ENCODE measurements at regions not wholly inside any gene's neighbourhood (a gene's known extent, or its start where the extent isn't known, plus 50 kb on each side); places are given as distances from the start of the nearest gene placed in this dataset.

DNA sequence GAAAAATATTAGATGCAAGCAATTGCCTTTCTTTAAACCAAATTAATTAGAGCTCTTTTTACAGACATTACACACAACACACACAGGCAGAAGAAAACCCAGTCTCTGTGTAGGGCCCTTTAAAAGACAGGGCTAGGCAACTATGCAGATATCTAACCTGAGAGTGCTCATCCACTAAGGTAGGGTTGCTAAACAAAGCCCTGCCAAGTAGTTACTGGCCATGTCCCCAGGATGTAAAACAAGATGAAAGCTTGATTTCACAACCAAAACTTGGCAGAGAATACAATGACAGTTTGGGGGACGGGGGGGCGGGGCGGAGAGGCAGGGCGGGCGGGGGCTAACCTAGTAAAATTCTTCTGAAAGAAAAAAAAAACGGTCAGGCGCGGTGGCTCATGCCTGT is 669.0 kb upstream of the CA10 start:
- H3K79me2 ChIP-seq (ENCODE audit: insufficient read depth, low read length): no peaks in the 10 kb centered on the region
- no peak overlapping the region for H3K4me3 ChIP-seq (ENCODE audit: low read depth, low read length, poor library complexity, severe bottlenecking)
- TF ChIP-seq, protein P1, sequence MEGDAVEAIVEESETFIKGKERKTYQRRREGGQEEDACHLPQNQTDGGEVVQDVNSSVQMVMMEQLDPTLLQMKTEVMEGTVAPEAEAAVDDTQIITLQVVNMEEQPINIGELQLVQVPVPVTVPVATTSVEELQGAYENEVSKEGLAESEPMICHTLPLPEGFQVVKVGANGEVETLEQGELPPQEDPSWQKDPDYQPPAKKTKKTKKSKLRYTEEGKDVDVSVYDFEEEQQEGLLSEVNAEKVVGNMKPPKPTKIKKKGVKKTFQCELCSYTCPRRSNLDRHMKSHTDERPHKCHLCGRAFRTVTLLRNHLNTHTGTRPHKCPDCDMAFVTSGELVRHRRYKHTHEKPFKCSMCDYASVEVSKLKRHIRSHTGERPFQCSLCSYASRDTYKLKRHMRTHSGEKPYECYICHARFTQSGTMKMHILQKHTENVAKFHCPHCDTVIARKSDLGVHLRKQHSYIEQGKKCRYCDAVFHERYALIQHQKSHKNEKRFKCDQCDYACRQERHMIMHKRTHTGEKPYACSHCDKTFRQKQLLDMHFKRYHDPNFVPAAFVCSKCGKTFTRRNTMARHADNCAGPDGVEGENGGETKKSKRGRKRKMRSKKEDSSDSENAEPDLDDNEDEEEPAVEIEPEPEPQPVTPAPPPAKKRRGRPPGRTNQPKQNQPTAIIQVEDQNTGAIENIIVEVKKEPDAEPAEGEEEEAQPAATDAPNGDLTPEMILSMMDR (IDR thresholded peaks at IDR 0.05; ENCODE audit: low read length): no peak
- no peak for TF ChIP-seq EZH2 (IDR thresholded peaks at IDR 0.05; ENCODE audit: borderline replicate concordance, low read length)
- no peaks in the 10 kb centered on the region for H3F3A ChIP-seq (ENCODE audit: insufficient read depth, low read length)
- no peak overlapping the region for H3K27ac ChIP-seq (ENCODE audit: low read depth, low read length, poor library complexity, severe bottlenecking)
- no peak overlapping the region for H3K4me2 ChIP-seq (ENCODE audit: low read length)
- no peaks in the 10 kb centered on the region for H3K36me3 ChIP-seq (ENCODE audit: insufficient read depth, low read length)
- H3K9me3 ChIP-seq (ENCODE audit: low read length): no peaks in the 10 kb centered on the region
- no peak overlapping the region for H3K9ac ChIP-seq (ENCODE audit: low read length)
- no peaks in the 10 kb centered on the region for H4K20me1 ChIP-seq (ENCODE audit: insufficient read depth, low read length)
- no peak overlapping the region for H2AFZ ChIP-seq (ENCODE audit: low read length)
- H3K27me3 ChIP-seq (ENCODE audit: insufficient read depth, low read length): no peaks in the 10 kb centered on the region
- H3K4me1 ChIP-seq (ENCODE audit: insufficient read depth, low read length, severe bottlenecking): no peaks in the 10 kb centered on the region
- no peaks in the 10 kb centered on the region for H3K9me2 ChIP-seq (ENCODE audit: low read depth, low read length)

DNA sequence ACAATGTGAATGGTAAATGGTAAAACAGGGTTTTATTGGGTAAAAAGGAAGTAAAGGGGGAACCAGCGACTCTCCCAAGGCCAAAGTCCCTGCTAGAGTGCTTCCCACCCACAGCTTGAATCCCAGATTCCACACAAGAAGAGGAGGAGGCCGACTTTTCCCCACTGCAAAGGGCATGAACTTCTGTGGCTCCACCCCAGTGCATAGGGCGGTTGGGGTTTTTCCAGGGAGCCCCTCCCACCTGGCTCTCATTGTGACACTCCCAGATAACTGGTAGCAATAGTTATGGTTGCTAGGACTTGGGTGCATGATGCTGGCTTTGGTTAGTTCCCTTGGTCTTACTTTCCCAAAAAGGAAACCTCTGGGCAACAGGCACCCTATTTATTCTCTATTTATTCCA is 666.0 kb upstream of the CA10 start:
- Histone ChIP-seq H3K27ac (ENCODE audit: low read depth, low read length, poor library complexity, severe bottlenecking) (no peak overlapping the region), H2AFZ (ENCODE audit: low read length) (no peak overlapping the region), H3K36me3 (ENCODE audit: insufficient read depth, low read length) (no peaks in the 10 kb centered on the region), H3K9me2 (ENCODE audit: low read depth, low read length) (no peaks in the 10 kb centered on the region), H3K9me3 (ENCODE audit: low read length) (no peaks in the 10 kb centered on the region), H3K4me1 (ENCODE audit: insufficient read depth, low read length, severe bottlenecking) (no peaks in the 10 kb centered on the region), H3K9ac (ENCODE audit: low read length) (no peak overlapping the region), H3K27me3 (ENCODE audit: insufficient read depth, low read length) (no peaks in the 10 kb centered on the region), H3K79me2 (ENCODE audit: insufficient read depth, low read length) (no peaks in the 10 kb centered on the region), H3K4me2 (ENCODE audit: low read length) (no peak overlapping the region), H3K4me3 (ENCODE audit: low read depth, low read length, poor library complexity, severe bottlenecking) (no peak overlapping the region), H3F3A (ENCODE audit: insufficient read depth, low read length) (no peaks in the 10 kb centered on the region), H4K20me1 (ENCODE audit: insufficient read depth, low read length) (no peaks in the 10 kb centered on the region)
- TF ChIP-seq, protein P1 (IDR thresholded peaks at IDR 0.05; ENCODE audit: low read length): no peak
- TF ChIP-seq EZH2 (IDR thresholded peaks at IDR 0.05; ENCODE audit: borderline replicate concordance, low read length): no peak

DNA sequence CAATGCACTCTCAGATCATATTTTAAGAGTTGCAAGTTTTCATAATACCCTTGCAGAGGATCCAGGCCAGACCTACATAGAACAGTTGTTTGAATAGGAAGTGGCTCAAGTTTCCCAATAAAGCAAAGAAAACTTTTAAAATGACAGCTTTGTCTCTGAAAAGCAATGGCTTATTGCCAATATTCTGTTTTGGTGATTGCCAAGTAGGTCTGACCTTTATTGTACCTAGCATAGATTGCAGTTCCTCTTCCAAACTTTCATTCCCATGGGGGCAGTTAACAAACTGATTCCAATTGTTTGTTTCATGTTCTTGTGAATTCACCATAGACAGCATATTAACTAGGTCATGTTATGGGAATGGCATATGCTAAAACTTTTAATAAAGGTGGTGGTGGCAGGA is 664.6 kb upstream of the CA10 start:
- Histone ChIP-seq H3K79me2 (ENCODE audit: insufficient read depth, low read length) (no peaks in the 10 kb centered on the region), H3K4me1 (ENCODE audit: insufficient read depth, low read length, severe bottlenecking) (no peaks in the 10 kb centered on the region), H3K9me2 (ENCODE audit: low read depth, low read length) (no peaks in the 10 kb centered on the region), H3F3A (ENCODE audit: insufficient read depth, low read length) (no peaks in the 10 kb centered on the region), H3K4me2 (ENCODE audit: low read length) (no peak overlapping the region), H3K27ac (ENCODE audit: low read depth, low read length, poor library complexity, severe bottlenecking) (no peak overlapping the region), H3K27me3 (ENCODE audit: insufficient read depth, low read length) (no peaks in the 10 kb centered on the region), H3K9me3 (ENCODE audit: low read length) (no peaks in the 10 kb centered on the region), H3K4me3 (ENCODE audit: low read depth, low read length, poor library complexity, severe bottlenecking) (no peak overlapping the region), H4K20me1 (ENCODE audit: insufficient read depth, low read length) (no peaks in the 10 kb centered on the region), H3K9ac (ENCODE audit: low read length) (no peak overlapping the region), H3K36me3 (ENCODE audit: insufficient read depth, low read length) (no peaks in the 10 kb centered on the region), H2AFZ (ENCODE audit: low read length) (no peak overlapping the region)
- TF ChIP-seq EZH2 (IDR thresholded peaks at IDR 0.05; ENCODE audit: borderline replicate concordance, low read length): no peak
- TF ChIP-seq, protein P1 (IDR thresholded peaks at IDR 0.05; ENCODE audit: low read length): no peak

Measured in OCI-LY1 (cell line).